ENCODE measurements at regions not wholly inside any gene's neighbourhood (a gene's known extent, or its start where the extent isn't known, plus 50 kb on each side); places are given as distances from the start of the nearest gene placed in this dataset.

- TF ChIP-seq CTCF (IDR thresholded peaks at IDR 0.05) (no peak), EZH2 (IDR thresholded peaks at IDR 0.05; ENCODE audit: borderline replicate concordance, insufficient read depth, low read depth, low read length, poor library complexity, severe bottlenecking) (no peak)
Measured at GRCh38 chr4:64737026-64737853, 328.0 kb upstream of the TECRL start.

Data from B cell (primary cell).